ENCODE measurements at regions not wholly inside any gene's neighbourhood (a gene's known extent, or its start where the extent isn't known, plus 50 kb on each side); places are given as distances from the start of the nearest gene placed in this dataset.

DNA sequence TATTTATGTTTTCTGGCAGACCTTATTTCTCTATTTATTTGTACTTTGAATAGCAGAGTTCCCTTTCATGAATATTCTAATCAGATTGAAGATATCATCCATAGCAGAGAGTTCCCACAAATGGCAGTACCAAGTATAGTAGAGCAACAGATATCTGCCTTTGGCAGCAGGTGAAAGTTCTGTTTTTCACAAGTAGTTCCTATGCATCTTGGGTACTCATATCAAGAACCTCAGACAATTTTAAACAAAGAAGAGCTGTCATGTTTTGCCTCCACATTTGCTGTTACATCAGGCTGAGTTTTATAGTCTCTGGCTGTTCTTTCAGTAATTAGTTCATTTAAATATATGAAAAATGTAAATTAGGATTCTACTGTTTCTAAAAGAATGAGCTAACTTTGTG lies 252.0 kb downstream of the KCNC2 start:
- TF ChIP-seq EZH2 (IDR thresholded peaks at IDR 0.05) (no peak), POLR2AphosphoS5 (IDR thresholded peaks at IDR 0.05; ENCODE audit: borderline replicate concordance, low read depth, low read length) (no peak)
